B cell (primary cell): ENCODE measurements at regions not wholly inside any gene's neighbourhood (a gene's known extent, or its start where the extent isn't known, plus 50 kb on each side); places are given as distances from the start of the nearest gene placed in this dataset.

Experiments
- ATAC-seq: fragments of 200-7000 bp; cut with Tn5 transposase; one replicate; pipeline ENCODE4 v1.10.0; 2021; ENCODE audit warnings: low read depth, mild to moderate bottlenecking, moderate number of reproducible peaks, moderate library complexity
- CTCF ChIA-PET: fragments of 350-600 bp; sonication (Branson Sonifier 250); formaldehyde crosslinking; loops from one replicate; lab custom pipeline; 2021; ENCODE audit warnings: antibody characterized with exemption, inconsistent platforms; lab: Charles Lee
- POLR2A ChIA-PET: fragments of 350-600 bp; sonication (Branson Sonifier 250); formaldehyde crosslinking; loops from one replicate; lab custom pipeline; 2021; ENCODE audit warnings: antibody characterized with exemption; lab: Charles Lee
- DNase-seq: peaks from one replicate; pipeline ENCODE4 v3.0.0; 2013
- H2AFZ ChIP-seq: 2 replicates; pipeline ENCODE4 v1.6.1; 2012; ENCODE audit warnings: mild to moderate bottlenecking, low read depth, low read length; ENCODE audit not compliant: insufficient read depth, poor library complexity, severe bottlenecking
- H3K27ac ChIP-seq, 2 donors: 1 replicate in 1 of 2; 2 replicates in 1 of 2; pipeline ENCODE4 v1.5.1; 2012 to 2013; ENCODE audit warnings: low read length in 2 of 2, mild to moderate bottlenecking in 2 of 2, moderate library complexity in 1 of 2
- H3K27me3 ChIP-seq, 4 experiments: fragments of 200-600 bp in 1 of 4; sonication (generic) in 1 of 4; replicated peaks in 1 of 4; 1 replicate in 2 of 4; 2 replicates in 2 of 4; pipeline versions ENCODE4 v1.6.1 to v1.7.0; 2013 to 2016; ENCODE audit warnings: low read length in 3 of 4, mild to moderate bottlenecking in 2 of 4, mixed read lengths in 1 of 4, moderate library complexity in 1 of 4; ENCODE audit not compliant: insufficient read depth in 4 of 4, control insufficient read depth in 3 of 4; ENCODE audit errors: control extremely low read depth in 1 of 4
- H3K36me3 ChIP-seq, 2 experiments: replicated peaks in 1 of 2; 1 replicate in 1 of 2; 2 replicates in 1 of 2; pipeline versions ENCODE4 v1.6.1 to v1.7.1; 2013; ENCODE audit warnings: low read length in 1 of 2; ENCODE audit not compliant: insufficient read depth in 2 of 2, control insufficient read depth in 1 of 2; ENCODE audit errors: control extremely low read depth in 1 of 2, extremely low read depth in 1 of 2
- H3K4me1 ChIP-seq, 2 donors: fragments of 200-600 bp in 1 of 2; sonication (generic) in 1 of 2; 1 replicate in 1 of 2; 2 replicates in 1 of 2; pipeline versions ENCODE4 v1.5.1 to v1.6.1; 2013 to 2017; ENCODE audit warnings: low read length in 2 of 2; ENCODE audit not compliant: control insufficient read depth in 2 of 2, insufficient read depth in 2 of 2
- H3K4me2 ChIP-seq: replicated peaks from 2 replicates; pipeline ENCODE3; 2012; ENCODE audit warnings: mild to moderate bottlenecking, low read depth, low read length; ENCODE audit not compliant: poor library complexity, severe bottlenecking
- H3K4me3 ChIP-seq, 5 experiments: fragments of 200-600 bp in 1 of 5; sonication (generic) in 1 of 5; 1 replicate in 3 of 5; 2 replicates in 2 of 5; pipeline versions ENCODE4 v1.5.1 to v1.7.0; 2011 to 2016; ENCODE audit warnings: low read length in 4 of 5, mild to moderate bottlenecking in 4 of 5, low read depth in 2 of 5, control low read depth in 1 of 5, moderate library complexity in 1 of 5; ENCODE audit not compliant: insufficient read depth in 1 of 5; ENCODE audit errors: control extremely low read depth in 1 of 5, extremely low read depth in 1 of 5
- H3K79me2 ChIP-seq: fragments of 200-600 bp; sonication (generic); one replicate; pipeline ENCODE4 v1.6.0; 2016; ENCODE audit warnings: low read length; ENCODE audit not compliant: control insufficient read depth, insufficient read depth
- H3K9ac ChIP-seq: fragments of 200-600 bp; sonication (generic); 2 replicates; pipeline ENCODE4 v1.6.1; 2017; ENCODE audit warnings: mild to moderate bottlenecking, low read length, moderate library complexity
- H3K9me3 ChIP-seq, 3 donors: one replicate each; pipeline versions ENCODE4 v1.6.1 to v1.7.1; 2013; ENCODE audit warnings: low read length in 2 of 3; ENCODE audit not compliant: control insufficient read depth in 2 of 3, insufficient read depth in 1 of 3; ENCODE audit errors: control extremely low read depth in 1 of 3
- H4K20me1 ChIP-seq: 2 replicates; pipeline ENCODE4 v1.6.0; 2012; ENCODE audit warnings: mild to moderate bottlenecking, low read length; ENCODE audit not compliant: insufficient read depth, control insufficient read depth, poor library complexity, severe bottlenecking
- H3K27ac Mint-ChIP-seq: one replicate; pipeline ENCODE4 v1.8.0; 2021; ENCODE audit warnings: mixed read lengths
- H3K27me3 Mint-ChIP-seq: one replicate; pipeline ENCODE4 v1.8.0; 2021; ENCODE audit warnings: mixed read lengths
- H3K4me1 Mint-ChIP-seq: one replicate; pipeline ENCODE4 v1.8.0; 2021; ENCODE audit warnings: mixed read lengths
- H3K4me3 Mint-ChIP-seq: one replicate; pipeline ENCODE4 v1.8.0; 2021; ENCODE audit warnings: mixed read lengths
- H3K9me3 Mint-ChIP-seq: one replicate; pipeline ENCODE4 v1.8.0; 2022; ENCODE audit warnings: mixed read lengths; ENCODE audit not compliant: insufficient read depth
- CTCF ChIP-seq: fragments of 200-600 bp; IDR thresholded peaks from one replicate; pipeline ENCODE4 v1.8.0; 2022; ENCODE audit warnings: antibody characterized with exemption, mild to moderate bottlenecking
- EZH2 ChIP-seq: IDR thresholded peaks from 2 replicates; pipeline ENCODE4 v1.6.1; 2012; ENCODE audit warnings: borderline replicate concordance, low read depth, mild to moderate bottlenecking, moderate library complexity, low read length; ENCODE audit not compliant: insufficient read depth, poor library complexity, severe bottlenecking
- WGBS: methylation state at CpG from one replicate; pipeline ENCODE4 v1.1.5; 2013; ENCODE audit warnings: missing lambda C conversion rate; ENCODE audit not compliant: insufficient coverage; 5-methylcytosine and 5-hydroxymethylcytosine counted together
- intact Hi-C: fragments of 100-400 bp; cut with micrococcal nuclease; formaldehyde crosslinking; loops from one replicate; pipeline ENCODE4 v1.10.0; 2022

- Histone ChIP-seq H3K79me2 (no peaks in the 10 kb centered on the region), H3K9me3 (peaks cover 0 to 1% (median 0%) of the 10 kb centered on the region in 3 donors), H2AFZ (no peak overlapping the region), H3K27ac (no peak overlapping the region), H3K4me1 (no peaks in the 10 kb centered on the region), H3K4me2 (no peak overlapping the region), H3K4me3 (no peak overlapping the region), H3K36me3 (no peaks in the 10 kb centered on the region), H4K20me1 (no peaks in the 10 kb centered on the region), H3K9ac (no peak overlapping the region), H3K27me3 (no peaks in the 10 kb centered on the region)
- intact Hi-C loops: no loop called here
- H3K4me1 Mint-ChIP-seq: no peaks in the 10 kb centered on the region
- DNase-seq: no peak
- no peak for ATAC-seq
- ChIA-PET POLR2A (no interaction called here), CTCF (no interaction called here)
- no peak overlapping the region for H3K27ac Mint-ChIP-seq
- no peak for TF ChIP-seq EZH2
- TF ChIP-seq CTCF: no peak
- no CpG with 5 or more reads among the region's 2 CpGs for WGBS
- H3K9me3 Mint-ChIP-seq: no peaks in the 10 kb centered on the region
- no peaks in the 10 kb centered on the region for H3K27me3 Mint-ChIP-seq
- H3K4me3 Mint-ChIP-seq: no peak overlapping the region
These were observed 911.8 kb downstream of the CENPC start for GRCh38 chr4:66633477-66633876.

DNA sequence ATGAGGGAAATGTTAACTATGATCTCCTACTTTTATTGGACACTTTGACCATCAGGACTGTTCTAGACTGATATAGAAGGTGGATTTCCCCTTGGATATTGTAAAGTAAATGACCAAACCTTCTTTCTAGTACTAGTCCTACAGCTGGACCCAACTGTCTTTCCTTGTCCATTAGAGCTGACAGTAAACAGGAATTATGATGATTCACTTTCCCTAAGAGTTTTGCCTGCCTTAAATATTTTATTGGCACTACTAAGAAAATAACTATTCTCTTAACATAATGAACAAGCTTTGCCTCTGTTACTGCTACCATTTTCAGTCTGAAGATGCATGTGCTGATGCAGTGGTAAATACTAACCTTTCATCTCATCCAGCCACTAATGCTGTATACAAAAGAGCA lies 915.4 kb downstream of the CENPC start:
- Histone ChIP-seq H3K4me3 (no peak overlapping the region), H3K27me3 (no peaks in the 10 kb centered on the region), H3K4me1 (no peaks in the 10 kb centered on the region), H3K9ac (no peak overlapping the region), H4K20me1 (no peaks in the 10 kb centered on the region), H2AFZ (no peak overlapping the region), H3K36me3 (no peaks in the 10 kb centered on the region), H3K9me3 (peaks cover 0 to 1% (median 0%) of the 10 kb centered on the region in 3 donors), H3K79me2 (no peaks in the 10 kb centered on the region), H3K27ac (no peak overlapping the region), H3K4me2 (no peak overlapping the region)
- no peak overlapping the region for H3K27ac Mint-ChIP-seq
- no peaks in the 10 kb centered on the region for H3K27me3 Mint-ChIP-seq
- DNase-seq: no peak
- H3K4me3 Mint-ChIP-seq: no peak overlapping the region
- ATAC-seq: no peak
- no peaks in the 10 kb centered on the region for H3K9me3 Mint-ChIP-seq
- H3K4me1 Mint-ChIP-seq: no peaks in the 10 kb centered on the region
- CTCF ChIA-PET: no interaction called here
- POLR2A ChIA-PET: no interaction called here
- intact Hi-C loops: no loop called here
- TF ChIP-seq CTCF (no peak), EZH2 (no peak)
